ENCODE measurements at regions not wholly inside any gene's neighbourhood (a gene's known extent, or its start where the extent isn't known, plus 50 kb on each side); places are given as distances from the start of the nearest gene placed in this dataset.

DNA sequence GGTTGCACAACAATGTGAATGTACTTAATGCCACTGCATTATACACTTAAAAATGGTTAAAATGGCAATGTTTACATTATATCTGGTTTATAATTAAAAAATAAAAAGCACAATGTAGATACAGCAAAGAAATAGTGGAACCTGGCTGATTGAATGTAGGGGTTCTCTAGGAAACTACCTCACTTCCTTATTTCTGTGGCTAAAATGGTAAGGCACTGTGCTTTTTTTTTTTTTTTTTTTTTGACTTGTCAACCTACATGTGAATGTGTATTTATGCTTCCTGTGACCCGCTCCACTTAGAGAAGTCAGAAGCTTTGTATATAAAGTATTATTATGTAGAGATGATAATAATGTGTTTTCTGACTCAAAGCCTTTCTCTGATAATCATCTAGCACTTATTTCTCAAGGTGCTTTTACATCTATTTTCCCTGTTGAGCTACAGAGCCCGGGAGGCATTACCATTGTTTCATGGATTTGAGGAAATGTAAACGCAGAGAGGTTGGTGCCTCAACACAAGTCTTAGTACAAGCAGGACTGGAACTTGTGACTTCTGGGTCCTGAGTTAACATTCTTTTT, 55.0 kb downstream of the SOX4 start:
- DNase-seq, result no peak

DNA sequence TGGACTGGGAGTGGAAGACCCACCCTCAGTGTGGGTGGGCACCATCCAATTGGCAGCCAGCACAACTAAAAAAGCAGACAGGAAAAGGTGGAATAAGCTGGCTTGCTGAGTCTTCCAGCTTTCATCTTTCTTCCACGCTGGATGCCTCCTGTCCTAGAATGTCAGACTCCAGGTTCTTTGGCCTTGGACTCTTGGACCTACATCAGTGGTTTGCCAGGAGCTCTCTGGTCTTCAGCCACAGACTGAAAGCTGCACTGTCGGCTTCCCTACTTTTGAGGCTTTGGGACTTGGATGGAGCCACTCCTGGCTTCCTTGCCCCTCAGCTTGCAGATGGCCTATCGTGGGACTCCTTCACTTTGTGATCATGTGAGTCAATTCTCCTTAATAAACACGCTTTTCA, 59.8 kb downstream of the SOX4 start:
- no peak for DNase-seq

- DNase-seq, result no peak
Observed at GRCh38 chr6:21653905-21654304, 60.4 kb downstream of the SOX4 start.

GRCh38 chr6:21654361-21654760, 60.8 kb downstream of the SOX4 start:
- DNase-seq, result no peak

DNA sequence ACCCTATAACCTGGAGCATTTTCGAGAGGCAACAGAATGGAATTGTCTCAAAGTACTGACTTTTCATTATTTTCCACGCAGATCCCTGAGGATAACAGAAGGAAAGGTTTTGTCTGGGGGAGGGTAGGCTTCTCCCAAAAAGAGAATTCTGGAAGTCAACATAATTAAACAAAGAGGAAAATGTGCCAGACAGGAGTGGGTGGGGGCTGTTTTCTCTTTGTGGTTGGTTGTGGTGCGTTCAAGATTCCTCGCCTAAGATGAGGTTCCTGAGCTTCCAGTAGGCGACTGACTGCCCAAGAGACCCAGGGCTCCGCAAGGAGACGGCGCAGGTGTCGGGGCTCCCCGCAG, 70.4 kb downstream of the SOX4 start:
- DNase-seq, result no peak

DNA sequence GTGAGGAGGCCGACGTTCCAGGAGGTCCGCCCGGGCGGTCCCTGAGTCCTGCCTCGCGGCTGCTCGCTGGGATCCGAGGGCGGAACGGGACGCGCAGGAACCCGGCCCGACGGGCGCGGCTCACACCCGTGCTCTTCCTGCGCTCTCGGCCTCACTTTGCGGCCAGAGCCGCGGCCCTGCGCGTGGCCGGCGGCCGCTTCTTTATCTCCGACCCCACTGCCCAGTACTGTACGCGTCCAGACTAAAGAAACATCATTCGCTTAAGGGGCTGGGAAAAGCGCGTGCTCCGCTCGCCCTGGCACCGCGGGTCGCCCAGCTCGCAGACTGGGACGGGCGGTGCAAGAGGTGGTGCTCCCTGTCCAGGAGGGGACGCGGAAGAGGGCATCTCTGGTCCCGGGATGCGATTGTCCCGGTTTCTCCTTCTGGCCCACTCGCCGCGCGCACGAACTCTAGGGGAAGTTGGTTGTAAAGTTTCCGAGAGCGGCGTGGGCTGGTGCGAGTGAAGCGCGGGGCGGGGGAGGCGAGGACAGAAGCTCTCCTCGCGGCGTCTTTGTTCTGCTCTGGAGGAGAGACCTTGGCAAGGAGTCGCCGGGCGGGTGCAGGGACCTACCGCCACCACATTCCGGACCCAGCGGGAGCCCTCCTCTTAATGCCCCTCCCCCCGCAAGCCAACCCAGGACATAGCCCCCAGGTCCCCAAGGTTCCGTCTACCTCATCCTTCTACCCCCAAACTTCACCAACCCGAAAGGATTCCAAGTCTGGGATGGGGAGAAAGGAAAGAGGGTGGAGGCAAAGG, 71.0 kb downstream of the SOX4 start:
- no peak for DNase-seq

DNA sequence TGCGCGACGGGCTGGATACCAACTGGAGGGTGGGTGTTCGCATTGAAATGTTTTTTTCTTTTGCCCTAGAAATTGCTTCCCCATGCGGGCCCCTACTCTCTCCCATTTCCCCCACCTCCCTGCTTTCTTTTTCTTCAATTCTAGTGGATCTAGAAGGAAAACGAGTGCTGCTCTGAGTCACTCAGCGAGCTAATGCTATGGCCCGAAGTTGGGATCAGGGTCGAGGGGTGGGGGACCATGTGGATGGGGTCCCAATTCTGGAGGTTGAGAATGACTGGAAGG, 71.5 kb downstream of the SOX4 start:
- no peak for DNase-seq

DNA sequence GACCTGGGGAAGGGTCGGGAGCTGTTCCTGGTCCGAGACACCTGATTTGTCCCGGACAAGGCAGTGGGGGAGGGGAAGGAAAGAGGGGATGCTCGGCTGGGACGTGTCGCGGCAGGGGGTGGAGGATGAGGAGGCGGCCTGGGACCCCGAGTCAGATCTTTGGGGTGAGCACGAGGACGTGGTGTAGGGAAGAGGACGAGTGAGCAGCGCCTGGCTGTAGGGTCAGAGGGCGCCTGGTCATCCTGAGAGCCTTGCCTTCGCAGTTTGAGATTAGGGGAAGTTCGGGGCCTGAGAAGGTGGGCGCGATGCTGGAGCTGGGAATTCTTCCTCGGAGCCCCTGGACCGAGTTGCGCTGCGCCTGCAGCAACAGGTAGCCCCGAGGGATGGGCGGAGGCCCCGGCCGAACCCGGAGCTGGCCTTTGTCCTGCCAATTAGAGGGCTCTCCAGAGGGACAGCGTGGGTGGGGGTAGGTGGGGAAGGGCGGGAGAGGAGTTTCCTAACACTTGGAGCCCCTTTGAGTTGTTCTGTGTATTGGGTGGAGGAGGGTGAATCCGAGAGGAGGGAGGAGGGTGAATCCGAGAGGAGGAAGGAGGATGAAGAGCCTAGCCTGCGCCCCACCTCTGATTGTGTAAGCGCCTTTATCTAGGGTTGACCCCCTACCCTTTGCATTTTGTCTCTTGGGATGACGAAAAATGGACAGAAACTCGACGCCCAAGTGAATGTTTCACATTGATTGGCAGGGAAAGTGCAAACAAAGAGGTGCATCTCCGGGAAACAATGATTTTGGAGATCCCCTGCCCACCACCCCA, 72.0 kb downstream of the SOX4 start:
- DNase-seq, result no peak

GRCh38 chr6:21666201-21666691, 72.7 kb downstream of the SOX4 start:
- DNase-seq, result no peak

- DNase-seq, result no peak
Observed at GRCh38 chr6:21666853-21667681, 73.5 kb downstream of the SOX4 start.

DNA sequence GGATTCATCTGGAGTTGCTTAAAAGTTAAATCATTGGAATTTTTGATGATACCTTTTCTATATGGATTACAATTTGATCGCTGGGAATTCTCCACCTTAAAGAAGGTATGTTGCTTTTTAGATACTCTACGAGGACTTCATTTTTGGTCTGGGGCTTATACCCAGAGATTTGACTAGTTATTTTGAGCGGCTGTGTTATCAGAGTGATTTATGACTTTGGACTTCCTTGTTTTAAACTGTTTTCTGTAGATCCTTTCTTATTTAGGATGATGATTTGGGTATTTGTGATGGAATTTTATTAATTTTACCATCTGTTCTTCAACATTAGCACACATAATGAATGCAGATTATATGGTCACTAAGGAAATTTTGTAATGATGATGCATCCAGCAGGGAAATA, 75.2 kb downstream of the SOX4 start:
- DNase-seq, result no peak

- DNase-seq, result no peak
Observed at GRCh38 chr6:21676769-21677168, 83.2 kb downstream of the SOX4 start.

DNA sequence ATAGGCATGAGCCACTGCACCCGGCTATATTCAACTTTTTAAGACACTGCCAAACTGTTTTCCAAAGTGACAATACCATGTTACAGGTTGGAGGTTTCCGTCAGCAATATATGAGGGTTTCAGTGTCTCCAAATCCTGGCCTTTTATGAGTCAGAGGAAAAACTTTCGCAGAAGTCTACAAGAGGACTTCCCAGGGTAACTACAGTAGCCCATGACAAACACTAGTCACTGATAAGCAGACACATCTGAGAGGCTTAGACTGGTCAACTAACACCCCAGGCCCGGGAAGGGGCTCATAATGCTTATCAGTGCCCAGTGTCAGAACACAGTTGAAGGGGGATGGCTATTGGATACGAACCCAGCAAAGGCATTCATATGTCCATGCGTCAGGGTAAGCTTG, 85.4 kb downstream of the SOX4 start:
- DNase-seq, result no peak

- DNase-seq, result no peak
Observed at GRCh38 chr6:21679761-21680265, 86.3 kb downstream of the SOX4 start.

DNA sequence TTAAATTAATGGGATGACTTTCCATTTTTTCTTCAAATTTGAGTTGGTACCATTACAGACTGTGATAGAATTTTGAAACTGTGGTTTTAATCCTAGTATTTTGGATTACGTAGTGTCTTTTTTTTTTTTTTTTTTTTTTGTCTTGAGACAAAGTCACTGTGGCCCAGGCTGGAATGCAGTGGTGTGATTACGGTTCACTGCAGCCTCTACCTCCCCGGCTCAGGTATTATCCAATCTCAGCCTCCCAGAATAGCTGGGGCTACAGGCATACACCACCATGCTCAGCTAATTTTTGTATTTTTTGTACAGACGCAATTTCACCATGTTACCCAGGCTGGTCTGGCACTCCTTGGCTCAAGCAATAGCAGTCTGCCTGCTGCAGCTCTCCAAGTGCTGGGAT, 87.1 kb downstream of the SOX4 start:
- DNase-seq, result no peak

DNA sequence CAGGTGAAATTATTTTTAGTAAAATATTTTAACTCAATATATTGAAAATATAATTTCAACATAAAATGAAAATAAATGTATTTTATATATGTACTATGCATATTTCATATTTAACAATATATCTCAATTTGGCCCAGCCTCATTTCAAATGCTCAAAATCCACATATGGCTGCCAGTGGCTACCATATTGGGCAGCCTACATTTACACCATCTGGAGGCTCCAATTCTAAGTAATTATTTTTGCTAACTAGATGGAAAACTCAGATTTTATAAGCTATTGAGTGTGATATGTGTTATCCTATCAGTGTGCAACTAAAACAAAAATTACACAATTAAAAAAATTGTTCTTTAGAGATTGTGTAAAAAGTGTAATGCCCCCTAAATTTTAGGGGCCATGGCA, 96.9 kb downstream of the SOX4 start:
- DNase-seq, result no peak

DNA sequence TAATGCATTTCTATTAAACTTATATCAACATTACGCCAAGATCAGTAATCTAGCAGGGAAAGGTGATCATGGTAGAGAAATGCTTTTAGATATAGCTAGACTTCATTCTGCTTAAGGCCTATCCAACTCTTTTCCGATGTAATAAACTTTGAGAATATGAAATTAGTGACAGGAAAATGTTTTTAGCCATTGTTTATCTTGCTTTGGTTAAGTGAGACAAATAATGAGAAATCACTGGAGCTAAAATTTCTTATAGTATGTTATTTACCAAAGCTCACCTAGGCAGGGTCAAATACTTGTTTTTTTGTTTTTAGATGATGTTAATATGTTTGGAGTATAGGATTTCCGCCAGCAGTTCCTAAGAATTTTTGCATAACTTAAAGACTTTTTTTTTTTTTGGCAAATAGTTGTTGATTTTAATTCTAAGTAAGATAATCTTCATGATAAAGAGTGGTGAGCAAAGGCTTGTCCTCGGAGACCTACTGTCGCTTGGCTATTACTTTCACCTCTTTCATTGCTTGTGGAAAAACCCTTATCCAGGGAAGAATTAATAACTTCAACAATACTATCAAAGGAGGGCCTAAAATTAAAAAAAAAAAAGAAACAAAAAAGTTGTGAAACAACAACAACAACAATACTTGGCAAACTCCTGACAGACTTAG, 98.3 kb downstream of the SOX4 start:
- no peak for DNase-seq

DNA sequence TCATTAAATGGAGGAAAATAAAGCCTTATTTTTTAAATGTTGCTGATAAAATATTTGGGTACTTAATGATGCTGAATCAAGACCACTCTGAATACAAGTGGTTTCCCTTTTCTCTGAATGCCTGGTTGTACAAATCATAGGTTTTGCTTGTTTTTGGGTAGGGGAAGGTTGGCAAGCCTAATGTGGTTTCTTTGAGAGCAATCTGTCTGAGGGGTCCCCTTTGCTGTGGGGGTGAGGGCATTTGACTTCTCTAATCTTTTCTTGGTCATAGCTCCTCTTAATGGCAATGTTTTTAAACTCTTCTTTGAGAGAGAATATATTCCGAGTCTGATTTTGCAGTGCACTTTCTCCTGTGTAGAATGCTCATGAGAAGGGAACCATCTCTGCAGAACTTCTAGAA, 99.2 kb downstream of the SOX4 start:
- no peak for DNase-seq

DNA sequence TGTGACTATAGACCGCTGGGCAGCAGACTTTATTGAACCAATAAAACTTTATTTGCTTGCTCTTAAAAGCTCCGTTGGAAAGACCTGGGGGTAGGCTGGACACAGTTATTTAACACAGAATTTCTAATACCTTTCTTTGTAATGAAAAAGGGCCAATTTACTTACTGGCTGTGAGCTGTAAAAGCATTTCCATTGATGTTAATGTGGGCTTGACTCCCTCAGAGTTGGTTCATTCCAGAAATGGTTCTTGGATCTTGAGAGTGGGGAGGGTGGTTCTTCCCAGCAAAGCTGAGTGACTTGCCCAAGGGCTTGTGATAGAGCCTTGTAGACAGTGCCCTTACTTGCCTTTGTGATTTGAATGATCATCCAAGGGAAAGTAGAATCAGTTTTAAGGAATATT, 100.6 kb downstream of the SOX4 start:
- DNase-seq, result no peak

- DNase-seq, result no peak
Observed at GRCh38 chr6:21707524-21708319, 114.2 kb downstream of the SOX4 start.

GRCh38 chr6:21708320-21708580, 114.7 kb downstream of the SOX4 start:
- DNase-seq, result no peak

DNA sequence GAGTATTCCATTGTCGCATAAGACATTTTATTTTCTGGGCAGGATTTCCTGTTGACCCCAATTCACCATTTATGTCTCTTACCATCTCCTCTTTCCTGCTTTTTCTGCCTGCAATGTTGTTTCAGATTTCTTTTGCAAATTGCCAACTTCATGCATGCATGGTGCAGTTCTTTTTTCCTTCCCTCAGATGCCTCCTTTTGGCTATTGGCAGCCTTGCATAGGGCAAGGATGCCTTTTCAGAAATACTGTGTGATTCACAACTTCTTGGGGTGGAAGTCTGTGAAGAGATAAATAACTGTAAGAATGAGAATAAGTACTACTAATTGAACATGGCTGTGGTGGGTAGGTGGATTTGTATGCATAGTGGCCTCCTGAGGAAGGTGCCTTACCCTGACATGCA, 116.7 kb downstream of the SOX4 start:
- no peak for DNase-seq
